Smooth muscle cell (in vitro differentiated cells): ENCODE measurements at regions not wholly inside any gene's neighbourhood (a gene's known extent, or its start where the extent isn't known, plus 50 kb on each side); places are given as distances from the start of the nearest gene placed in this dataset.
"Not testable (repeated sequence)": the region's sequence is repeated elsewhere in the genome, so short reads cannot be mapped to it uniquely, and the experiment has no call there.

Experiments used
- DNase-seq: peaks from one replicate; lab custom pipeline; 2025; ENCODE audit not compliant: unreplicated experiment; lab: John Stamatoyannopoulos, UW
- H2AFZ ChIP-seq: fragments of 200-600 bp; sonication (generic); 2 replicates; pipeline ENCODE4 v1.6.0; 2016; ENCODE audit warnings: antibody characterized with exemption, low read depth, mild to moderate bottlenecking
- H3F3A ChIP-seq: fragments of 200-600 bp; sonication (generic); 2 replicates; pipeline ENCODE4 v1.6.0; 2017; ENCODE audit warnings: antibody characterized with exemption, low read depth
- H3K27ac ChIP-seq: fragments of 200-600 bp; sonication (generic); 2 replicates; pipeline ENCODE4 v1.5.1; 2016; ENCODE audit warnings: low read depth, mild to moderate bottlenecking
- H3K27me3 ChIP-seq: fragments of 200-600 bp; sonication (generic); 2 replicates; pipeline ENCODE4 v1.6.1; 2016; ENCODE audit warnings: low read depth, mild to moderate bottlenecking
- H3K36me3 ChIP-seq: fragments of 200-600 bp; sonication (generic); 2 replicates; pipeline ENCODE4 v1.5.1; 2016; ENCODE audit warnings: low read depth
- H3K4me1 ChIP-seq: fragments of 200-600 bp; sonication (generic); 2 replicates; pipeline ENCODE4 v1.5.1; 2016; ENCODE audit warnings: low read depth
- H3K4me2 ChIP-seq: fragments of 200-600 bp; sonication (generic); 2 replicates; pipeline ENCODE4 v1.6.0; 2016; ENCODE audit warnings: mild to moderate bottlenecking
- H3K4me3 ChIP-seq: fragments of 200-600 bp; sonication (generic); 2 replicates; pipeline ENCODE4 v1.5.1; 2016; ENCODE audit warnings: mild to moderate bottlenecking
- H3K79me2 ChIP-seq: fragments of 200-600 bp; sonication (generic); 2 replicates; pipeline ENCODE4 v1.6.0; 2016; ENCODE audit warnings: low read depth, mild to moderate bottlenecking
- H3K9ac ChIP-seq: fragments of 200-600 bp; sonication (generic); 2 replicates; pipeline ENCODE4 v1.6.0; 2016; ENCODE audit warnings: low read depth
- H3K9me3 ChIP-seq: fragments of 200-600 bp; sonication (generic); replicated peaks from 2 replicates; pipeline ENCODE4 v1.5.1; 2016; ENCODE audit warnings: low read depth
- H4K20me1 ChIP-seq: fragments of 200-600 bp; sonication (generic); 2 replicates; pipeline ENCODE4 v1.6.0; 2016; ENCODE audit warnings: low read depth
- CTCF ChIP-seq: fragments of 200-600 bp; sonication (generic); IDR thresholded peaks from 2 replicates; pipeline ENCODE4 v1.5.1; 2017; ENCODE audit warnings: borderline replicate concordance, mild to moderate bottlenecking, antibody characterized with exemption; ENCODE audit not compliant: insufficient read depth, poor library complexity, severe bottlenecking
- WGBS: methylation state at CpG from one replicate; pipeline ENCODE4 v1.1.7; 2016; ENCODE audit warnings: low lambda C conversion rate; 5-methylcytosine and 5-hydroxymethylcytosine counted together

- Histone ChIP-seq H2AFZ (no peak overlapping the region), H3K4me3 (no peak overlapping the region), H3K9me3 (no peaks in the 10 kb centered on the region), H3K79me2 (peaks cover 59% of the 10 kb centered on the region), H3K9ac (no peak overlapping the region), H3K36me3 (peaks cover 12% of the 10 kb centered on the region), H3K4me2 (no peak overlapping the region), H3F3A (peaks cover 5% of the 10 kb centered on the region), H3K4me1 (no peaks in the 10 kb centered on the region), H3K27me3 (no peaks in the 10 kb centered on the region), H3K27ac (no peak overlapping the region), H4K20me1 (peaks cover 56% of the 10 kb centered on the region)
- TF ChIP-seq CTCF, result no peak
- WGBS, result 97% methylated on average over 5 of the region's 5 CpGs
- DNase-seq, result no peak
Observed at GRCh38 chr12:124470139-124470538, 97.3 kb downstream of the NCOR2 start.

GRCh38 chr12:124469193-124469888 is 98.1 kb downstream of the NCOR2 start:
- H3K4me3 ChIP-seq, result no peak overlapping the region
- H3K9ac ChIP-seq, result no peak overlapping the region
- H4K20me1 ChIP-seq, result peaks cover 56% of the 10 kb centered on the region
- H3K79me2 ChIP-seq, result peaks cover 51% of the 10 kb centered on the region
- H3K4me1 ChIP-seq, result no peaks in the 10 kb centered on the region
- no peak for DNase-seq
- H2AFZ ChIP-seq, result no peak overlapping the region
- peaks cover 12% of the 10 kb centered on the region for H3K36me3 ChIP-seq
- H3K27me3 ChIP-seq, result no peaks in the 10 kb centered on the region
- TF ChIP-seq CTCF, result peak; percentile 91
- H3K27ac ChIP-seq, result no peak overlapping the region
- 72% methylated on average over 11 of the region's 11 CpGs for WGBS
- no peak overlapping the region for H3K4me2 ChIP-seq
- H3F3A ChIP-seq, result peaks cover 13% of the 10 kb centered on the region
- no peaks in the 10 kb centered on the region for H3K9me3 ChIP-seq

GRCh38 chr12:124467549-124467948 is 99.9 kb downstream of the NCOR2 start:
- not testable (repeated sequence) for H3K9ac ChIP-seq, H3K27me3 ChIP-seq, H3K4me3 ChIP-seq, H3K9me3 ChIP-seq, H3K4me2 ChIP-seq, H3K27ac ChIP-seq, H3K36me3 ChIP-seq, DNase-seq, H2AFZ ChIP-seq
- peaks cover 20% of the 10 kb centered on the region for H3F3A ChIP-seq
- no CpG with 5 or more reads among the region's 1 CpG for WGBS
- peaks cover 34% of the 10 kb centered on the region for H3K79me2 ChIP-seq
- H4K20me1 ChIP-seq, result peaks cover 68% of the 10 kb centered on the region
- peaks cover 17% of the 10 kb centered on the region for H3K4me1 ChIP-seq

GRCh38 chr12:124466216-124467128 is 100.9 kb downstream of the NCOR2 start:
- no peaks in the 10 kb centered on the region for H3K9me3 ChIP-seq
- no peak overlapping the region for H3K9ac ChIP-seq
- no peak overlapping the region for H3K4me2 ChIP-seq
- TF ChIP-seq CTCF, result no peak
- no peak overlapping the region for H3K27ac ChIP-seq
- H4K20me1 ChIP-seq, result peaks cover 79% of the 10 kb centered on the region
- peaks cover 4% of the 10 kb centered on the region for H3K36me3 ChIP-seq
- H3K27me3 ChIP-seq, result no peaks in the 10 kb centered on the region
- peaks cover 20% of the 10 kb centered on the region for H3F3A ChIP-seq
- H3K4me1 ChIP-seq, result peaks cover 18% of the 10 kb centered on the region
- no peak overlapping the region for H3K4me3 ChIP-seq
- 83% methylated on average over 24 of the region's 29 CpGs for WGBS
- no peak for DNase-seq
- peaks cover 26% of the 10 kb centered on the region for H3K79me2 ChIP-seq
- no peak overlapping the region for H2AFZ ChIP-seq
